Heart left ventricle (tissue), 13 donors: ENCODE measurements at regions not wholly inside any gene's neighbourhood (a gene's known extent, or its start where the extent isn't known, plus 50 kb on each side); places are given as distances from the start of the nearest gene placed in this dataset.

ENCODE experiments used
- POLR2A ChIP-seq, 2 donors: fragments of 450-650 bp; IDR thresholded peaks; one replicate each; pipeline ENCODE4 v1.6.1; 2017; ENCODE audit warnings: antibody characterized with exemption in 2 of 2, mild to moderate bottlenecking in 2 of 2, moderate library complexity in 2 of 2
- TF ChIP-seq, protein P1 (sequence below), 12 donors: fragments of 200-600 bp; sonication (generic) in 4 of 12; IDR thresholded peaks; one replicate each; pipeline versions ENCODE4 v1.5.0 to v1.8.0; 2018 to 2022; ENCODE audit warnings: antibody characterized with exemption in 12 of 12, mild to moderate bottlenecking in 5 of 12
- donor health status: ischemic (EF 13 %, LVEDD 7.1; RV severe dilation, severe dysfunction).
- donor health status: DM: no; HTN: yes; CAD: no.
- donor health status: DM: no; HTN: no; CAD: no.
- donor health status: ischemic (EF 25% LVEDD 6.9; RV normal size, moderate dysfunction).
- donor health status: ischemic (EF 25% LVEDD 5.7; RV mildly dilated, moderate dysfunction).
- donor health status: ischemic (EF 35%, LVEDD 5.7; RV mildly dilated, moderate dysfunction).
- donor health status: nonischemic (EF 11% LVEDD 7.7; RV severe dilation, severe dysfunction).
- donor health status: DM: yes; HTN: yes; CAD: no.
- donor health status: PGD.
- donor health status: ischemic (EF 29% LVEDD 5.4; RV normal size, mild dysfunction).
- donor health status: nonischemic (EF 23%, LVEDD 6.1; RV moderate dilation, normal function).

DNA sequence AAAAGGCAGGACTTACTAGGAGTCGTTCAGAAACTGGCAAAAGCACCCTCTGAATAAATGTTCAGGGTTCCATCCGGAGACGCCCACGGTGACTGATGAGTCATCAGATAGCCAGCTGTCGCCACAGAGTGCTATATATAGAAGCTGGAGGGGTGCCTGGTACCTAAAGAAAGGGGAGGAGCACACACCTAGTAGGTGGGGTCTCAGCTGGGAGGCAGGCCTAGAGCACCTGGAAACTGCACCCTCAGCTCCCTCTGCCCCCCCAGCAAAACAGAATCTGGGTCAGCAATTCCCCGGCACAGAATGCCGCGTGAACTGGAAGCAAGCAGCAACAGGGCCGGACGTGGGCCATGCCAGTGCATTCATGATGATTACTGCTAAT, 242.0 kb downstream of the BCOR start:
- TF ChIP-seq, protein P1, sequence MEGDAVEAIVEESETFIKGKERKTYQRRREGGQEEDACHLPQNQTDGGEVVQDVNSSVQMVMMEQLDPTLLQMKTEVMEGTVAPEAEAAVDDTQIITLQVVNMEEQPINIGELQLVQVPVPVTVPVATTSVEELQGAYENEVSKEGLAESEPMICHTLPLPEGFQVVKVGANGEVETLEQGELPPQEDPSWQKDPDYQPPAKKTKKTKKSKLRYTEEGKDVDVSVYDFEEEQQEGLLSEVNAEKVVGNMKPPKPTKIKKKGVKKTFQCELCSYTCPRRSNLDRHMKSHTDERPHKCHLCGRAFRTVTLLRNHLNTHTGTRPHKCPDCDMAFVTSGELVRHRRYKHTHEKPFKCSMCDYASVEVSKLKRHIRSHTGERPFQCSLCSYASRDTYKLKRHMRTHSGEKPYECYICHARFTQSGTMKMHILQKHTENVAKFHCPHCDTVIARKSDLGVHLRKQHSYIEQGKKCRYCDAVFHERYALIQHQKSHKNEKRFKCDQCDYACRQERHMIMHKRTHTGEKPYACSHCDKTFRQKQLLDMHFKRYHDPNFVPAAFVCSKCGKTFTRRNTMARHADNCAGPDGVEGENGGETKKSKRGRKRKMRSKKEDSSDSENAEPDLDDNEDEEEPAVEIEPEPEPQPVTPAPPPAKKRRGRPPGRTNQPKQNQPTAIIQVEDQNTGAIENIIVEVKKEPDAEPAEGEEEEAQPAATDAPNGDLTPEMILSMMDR (IDR thresholded peaks at IDR 0.05), result no peak
- TF ChIP-seq POLR2A (IDR thresholded peaks at IDR 0.05), result no peak
